K562 (cell line): ENCODE measurements at regions not wholly inside any gene's neighbourhood (a gene's known extent, or its start where the extent isn't known, plus 50 kb on each side); places are given as distances from the start of the nearest gene placed in this dataset.

Source experiments
- ASH1L ChIP-seq: fragments of 450-650 bp; IDR thresholded peaks from 2 replicates; pipeline ENCODE4 v1.6.1; 2018; ENCODE audit warnings: borderline replicate concordance, mild to moderate bottlenecking, low read depth; ENCODE audit not compliant: partially characterized antibody
- DIDO1 ChIP-seq: fragments of 450-650 bp; IDR thresholded peaks from 2 replicates; pipeline ENCODE4 v1.6.1; 2016; ENCODE audit warnings: low read depth, missing biosample characterization, missing genetic modification characterization
- ELF4 ChIP-seq: fragments of 450-650 bp; formaldehyde crosslinking; IDR thresholded peaks from 2 replicates; pipeline ENCODE4 v1.4.0; 2022; ENCODE audit warnings: missing genetic modification characterization
- GABPA ChIP-seq: fragments of 200-800 bp; sonication (Bioruptor generic); conservative IDR thresholded peaks from 2 replicates; pipeline ENCODE4 v1.6.1; 2016; ENCODE audit warnings: low read depth, missing genetic modification characterization, missing compliant biosample characterization
- GATA2 ChIP-seq: sonication (generic); formaldehyde crosslinking; IDR thresholded peaks from 2 replicates; pipeline ENCODE4 v1.4.0; 2020; ENCODE audit warnings: mild to moderate bottlenecking, missing genetic modification reagents
- GTF2F1 ChIP-seq: IDR thresholded peaks from 2 replicates; pipeline ENCODE4 v1.6.1; 2011; ENCODE audit warnings: low read depth, low read length, improper control_type of control experiment
- KLF1 ChIP-seq: fragments of 450-650 bp; IDR thresholded peaks from 2 replicates; pipeline ENCODE4 v1.6.1; 2016; ENCODE audit warnings: missing genetic modification characterization, missing compliant biosample characterization
- MAFG ChIP-seq: fragments of 450-650 bp; conservative IDR thresholded peaks from 2 replicates; pipeline ENCODE4 v1.6.1; 2016; ENCODE audit warnings: missing genetic modification characterization, missing compliant biosample characterization
- MTA1 ChIP-seq: fragments of 450-650 bp; IDR thresholded peaks from 2 replicates; pipeline ENCODE4 v1.6.1; 2017; ENCODE audit warnings: borderline replicate concordance
- NELFE ChIP-seq: IDR thresholded peaks from 2 replicates; pipeline ENCODE4 v1.6.1; 2011; ENCODE audit warnings: mild to moderate bottlenecking; ENCODE audit not compliant: insufficient read depth, insufficient read length
- PHF8 ChIP-seq: fragments of 200-600 bp; sonication (generic); IDR thresholded peaks from 2 replicates; pipeline ENCODE4 v1.6.1; 2012; ENCODE audit warnings: mixed run types, mild to moderate bottlenecking, inconsistent platforms, low read length, moderate library complexity, borderline replicate concordance
- POLR2B ChIP-seq: fragments of 450-650 bp; IDR thresholded peaks from 2 replicates; pipeline ENCODE4 v1.6.1; 2018; ENCODE audit warnings: low read depth; ENCODE audit not compliant: partially characterized antibody
- TGIF2 ChIP-seq: sonication (generic); formaldehyde crosslinking; IDR thresholded peaks from 2 replicates; pipeline ENCODE4 v1.8.1; 2022; ENCODE audit warnings: mild to moderate bottlenecking, missing genetic modification reagents, moderate library complexity
- ZBTB7A ChIP-seq: IDR thresholded peaks from 2 replicates; pipeline ENCODE4 v1.6.1; 2011; ENCODE audit warnings: low read depth, mild to moderate bottlenecking, low read length, moderate library complexity, borderline replicate concordance; ENCODE audit not compliant: control insufficient read depth
- ZNF282 ChIP-seq: sonication (generic); formaldehyde crosslinking; IDR thresholded peaks from 2 replicates; pipeline ENCODE4 v1.8.1; 2023; ENCODE audit warnings: missing genetic modification reagents
- ZNF778 ChIP-seq: fragments of 450-650 bp; formaldehyde crosslinking; IDR thresholded peaks from 2 replicates; pipeline ENCODE4 v1.4.0; 2020; ENCODE audit warnings: mild to moderate bottlenecking, moderate library complexity
- TF ChIP-seq, protein P1 (sequence below): fragments of 450-650 bp; formaldehyde crosslinking; IDR thresholded peaks from 2 replicates; pipeline ENCODE4 v1.4.0; 2022; ENCODE audit warnings: missing genetic modification characterization
- TF ChIP-seq, protein P2 (sequence below), 2 experiments: fragments of 450-650 bp; formaldehyde crosslinking in 1 of 2; IDR thresholded peaks; 2 replicates each; pipeline versions ENCODE4 v1.4.0 to v1.6.1; 2014 to 2020; ENCODE audit warnings: mild to moderate bottlenecking in 2 of 2, borderline replicate concordance in 1 of 2, low read depth in 1 of 2

DNA sequence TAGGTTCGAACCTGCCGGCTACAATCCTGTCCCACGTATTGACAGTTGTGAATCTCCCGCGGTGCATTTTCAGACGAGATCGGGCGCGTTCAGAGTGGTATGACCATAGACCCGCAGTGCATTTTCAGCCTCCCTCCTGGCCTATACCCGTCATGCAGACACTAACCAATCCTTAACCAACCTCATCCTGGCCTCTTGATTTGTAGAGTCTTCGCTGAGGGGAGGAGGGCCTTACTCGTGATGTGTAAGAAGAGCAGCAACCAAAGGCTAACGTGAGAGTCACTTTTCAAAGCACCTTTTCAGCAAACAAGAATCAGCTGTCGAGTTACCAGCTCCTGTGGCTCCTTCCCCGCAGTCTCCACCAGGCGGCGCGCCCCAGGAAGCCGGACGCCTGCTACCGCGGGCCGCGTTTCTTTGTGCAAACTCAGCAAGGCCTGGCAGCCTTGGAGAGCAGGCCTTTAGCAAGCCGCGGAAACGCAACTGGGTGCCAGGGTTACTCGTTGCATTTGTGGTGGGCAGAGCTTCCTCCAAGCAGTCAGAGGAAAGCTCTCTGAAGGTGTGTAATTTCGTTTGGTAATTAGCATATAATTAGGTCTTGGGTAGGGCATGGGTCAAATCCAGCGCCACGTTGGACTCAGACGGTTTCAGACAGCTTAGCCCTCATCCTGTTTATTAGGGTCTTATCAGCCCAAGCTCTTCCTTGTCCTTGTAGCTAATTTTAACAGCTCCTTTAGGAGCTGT is 139.8 kb downstream of the OR2B2 start (continued):
- TF ChIP-seq NELFE (no peak), POLR2B (no peak), GTF2F1 (no peak), ELF4 (peak; percentile 49; the same call in 1 of the 2 replicates), ZNF778 (CRISPR knock-in tag) (no peak), TGIF2 (no peak), MAFG (tag) (peak; percentile 97), DIDO1 (tag) (peak; percentile 13; the same call in 1 of the 2 replicates), ASH1L (no peak), PHF8 (peak; percentile 33; the same call in 1 of the 2 replicates), ZBTB7A (no peak), MTA1 (no peak), ZNF282 (CRISPR knock-in tag) (no peak), GATA2 (CRISPR knock-in tag) (no peak), KLF1 (tag) (no peak), GABPA (tag) (peak; percentile 51; the same call in 1 of the 2 replicates)
- TF ChIP-seq, protein P1, sequence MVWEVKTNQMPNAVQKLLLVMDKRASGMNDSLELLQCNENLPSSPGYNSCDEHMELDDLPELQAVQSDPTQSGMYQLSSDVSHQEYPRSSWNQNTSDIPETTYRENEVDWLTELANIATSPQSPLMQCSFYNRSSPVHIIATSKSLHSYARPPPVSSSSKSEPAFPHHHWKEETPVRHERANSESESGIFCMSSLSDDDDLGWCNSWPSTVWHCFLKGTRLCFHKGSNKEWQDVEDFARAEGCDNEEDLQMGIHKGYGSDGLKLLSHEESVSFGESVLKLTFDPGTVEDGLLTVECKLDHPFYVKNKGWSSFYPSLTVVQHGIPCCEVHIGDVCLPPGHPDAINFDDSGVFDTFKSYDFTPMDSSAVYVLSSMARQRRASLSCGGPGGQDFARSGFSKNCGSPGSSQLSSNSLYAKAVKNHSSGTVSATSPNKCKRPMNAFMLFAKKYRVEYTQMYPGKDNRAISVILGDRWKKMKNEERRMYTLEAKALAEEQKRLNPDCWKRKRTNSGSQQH (CRISPR knock-in tag), result 0 out of 2 replicates have a peak, but pooled peaks have one; percentile 18
- TF ChIP-seq, protein P2, sequence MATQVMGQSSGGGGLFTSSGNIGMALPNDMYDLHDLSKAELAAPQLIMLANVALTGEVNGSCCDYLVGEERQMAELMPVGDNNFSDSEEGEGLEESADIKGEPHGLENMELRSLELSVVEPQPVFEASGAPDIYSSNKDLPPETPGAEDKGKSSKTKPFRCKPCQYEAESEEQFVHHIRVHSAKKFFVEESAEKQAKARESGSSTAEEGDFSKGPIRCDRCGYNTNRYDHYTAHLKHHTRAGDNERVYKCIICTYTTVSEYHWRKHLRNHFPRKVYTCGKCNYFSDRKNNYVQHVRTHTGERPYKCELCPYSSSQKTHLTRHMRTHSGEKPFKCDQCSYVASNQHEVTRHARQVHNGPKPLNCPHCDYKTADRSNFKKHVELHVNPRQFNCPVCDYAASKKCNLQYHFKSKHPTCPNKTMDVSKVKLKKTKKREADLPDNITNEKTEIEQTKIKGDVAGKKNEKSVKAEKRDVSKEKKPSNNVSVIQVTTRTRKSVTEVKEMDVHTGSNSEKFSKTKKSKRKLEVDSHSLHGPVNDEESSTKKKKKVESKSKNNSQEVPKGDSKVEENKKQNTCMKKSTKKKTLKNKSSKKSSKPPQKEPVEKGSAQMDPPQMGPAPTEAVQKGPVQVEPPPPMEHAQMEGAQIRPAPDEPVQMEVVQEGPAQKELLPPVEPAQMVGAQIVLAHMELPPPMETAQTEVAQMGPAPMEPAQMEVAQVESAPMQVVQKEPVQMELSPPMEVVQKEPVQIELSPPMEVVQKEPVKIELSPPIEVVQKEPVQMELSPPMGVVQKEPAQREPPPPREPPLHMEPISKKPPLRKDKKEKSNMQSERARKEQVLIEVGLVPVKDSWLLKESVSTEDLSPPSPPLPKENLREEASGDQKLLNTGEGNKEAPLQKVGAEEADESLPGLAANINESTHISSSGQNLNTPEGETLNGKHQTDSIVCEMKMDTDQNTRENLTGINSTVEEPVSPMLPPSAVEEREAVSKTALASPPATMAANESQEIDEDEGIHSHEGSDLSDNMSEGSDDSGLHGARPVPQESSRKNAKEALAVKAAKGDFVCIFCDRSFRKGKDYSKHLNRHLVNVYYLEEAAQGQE (IDR thresholded peaks at IDR 0.05; ENCODE audit: borderline replicate concordance), result peak; percentile 89; the same call in 1 of the 2 replicates
- TF ChIP-seq, protein P2 (CRISPR knock-in tag; IDR thresholded peaks at IDR 0.05; ENCODE audit: low read depth), result peak; percentile 66; the same call in 1 of the 2 replicates
